Activated naive CD4-positive, alpha-beta T cell treated with anti-CD3 and anti-CD28 coated beads, Interleukin-2, amount 50 U/mL, for 24 hours (primary cell): ENCODE measurements at regions not wholly inside any gene's neighbourhood (a gene's known extent, or its start where the extent isn't known, plus 50 kb on each side); places are given as distances from the start of the nearest gene placed in this dataset.

Experiments used
- H3K27ac Mint-ChIP-seq: one replicate; pipeline ENCODE4 v1.8.0; 2021; ENCODE audit warnings: mild to moderate bottlenecking, mixed read lengths
- H3K27me3 Mint-ChIP-seq: one replicate; pipeline ENCODE4 v1.8.0; 2021; ENCODE audit warnings: mixed read lengths
- H3K36me3 Mint-ChIP-seq: one replicate; pipeline ENCODE4 v1.8.0; 2021; ENCODE audit warnings: mixed read lengths
- H3K4me1 Mint-ChIP-seq: one replicate; pipeline ENCODE4 v1.8.0; 2021; ENCODE audit warnings: mixed read lengths
- H3K4me3 Mint-ChIP-seq: one replicate; pipeline ENCODE4 v1.8.0; 2021; ENCODE audit warnings: mild to moderate bottlenecking, mixed read lengths
- H3K9me3 Mint-ChIP-seq: one replicate; pipeline ENCODE4 v1.8.0; 2021; ENCODE audit warnings: mixed read lengths

DNA sequence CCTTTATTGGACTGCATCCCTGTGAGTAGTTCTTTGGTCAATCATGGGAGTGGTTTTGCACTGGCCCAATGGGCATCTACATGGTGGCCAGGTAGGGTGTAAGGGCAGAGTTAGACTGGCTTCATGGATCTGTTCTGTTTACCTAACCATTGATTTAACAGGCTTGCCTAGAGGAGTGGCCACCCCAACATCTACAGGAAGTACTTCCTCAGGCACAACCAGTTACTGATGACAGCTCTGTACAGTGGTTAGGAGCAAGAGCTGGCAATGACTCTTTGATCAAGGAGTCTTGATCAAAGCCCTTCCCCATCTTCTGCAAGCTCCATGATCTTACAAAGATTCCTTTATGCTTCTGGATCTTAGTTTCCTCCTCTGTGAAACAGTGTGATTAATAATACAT lies 140.9 kb upstream of the CYP1B1 start:
- no peaks in the 10 kb centered on the region for H3K9me3 Mint-ChIP-seq
- H3K27me3 Mint-ChIP-seq, result peaks cover 7% of the 10 kb centered on the region
- H3K4me1 Mint-ChIP-seq, result peaks cover 13% of the 10 kb centered on the region
- H3K36me3 Mint-ChIP-seq, result peaks cover 1% of the 10 kb centered on the region
- H3K27ac Mint-ChIP-seq, result no peak overlapping the region
- H3K4me3 Mint-ChIP-seq, result no peak overlapping the region

- no peak overlapping the region for H3K27ac Mint-ChIP-seq
- no peaks in the 10 kb centered on the region for H3K9me3 Mint-ChIP-seq
- peaks cover 1% of the 10 kb centered on the region for H3K36me3 Mint-ChIP-seq
- H3K27me3 Mint-ChIP-seq, result peaks cover 7% of the 10 kb centered on the region
- H3K4me1 Mint-ChIP-seq, result peaks cover 13% of the 10 kb centered on the region
- H3K4me3 Mint-ChIP-seq, result no peak overlapping the region
These were observed 140.0 kb upstream of the CYP1B1 start for GRCh38 chr2:38215993-38216392.

GRCh38 chr2:38215522-38215921 lies 139.6 kb upstream of the CYP1B1 start:
- H3K4me1 Mint-ChIP-seq, result peaks cover 13% of the 10 kb centered on the region
- H3K27ac Mint-ChIP-seq, result no peak overlapping the region
- H3K36me3 Mint-ChIP-seq, result peaks cover 1% of the 10 kb centered on the region

GRCh38 chr2:38214209-38214717 lies 138.3 kb upstream of the CYP1B1 start:
- Mint-ChIP-seq H3K4me3 (no peak overlapping the region), H3K9me3 (no peaks in the 10 kb centered on the region), H3K27me3 (peaks cover 7% of the 10 kb centered on the region), H3K4me1 (peaks cover 13% of the 10 kb centered on the region), H3K27ac (no peak overlapping the region), H3K36me3 (peaks cover 1% of the 10 kb centered on the region)

More at GRCh38 chr2:38215522-38215921, 139.6 kb upstream of the CYP1B1 start:
- Mint-ChIP-seq H3K9me3 (no peaks in the 10 kb centered on the region), H3K27me3 (peaks cover 7% of the 10 kb centered on the region), H3K4me3 (no peak overlapping the region)

GRCh38 chr2:38213619-38214167 lies 137.7 kb upstream of the CYP1B1 start:
- H3K27me3 Mint-ChIP-seq, result peaks cover 5% of the 10 kb centered on the region
- no peak overlapping the region for H3K27ac Mint-ChIP-seq
- H3K4me1 Mint-ChIP-seq, result peaks cover 13% of the 10 kb centered on the region
- no peaks in the 10 kb centered on the region for H3K9me3 Mint-ChIP-seq
- no peaks in the 10 kb centered on the region for H3K36me3 Mint-ChIP-seq
- H3K4me3 Mint-ChIP-seq, result no peak overlapping the region

- Mint-ChIP-seq H3K4me1 (peaks cover 13% of the 10 kb centered on the region), H3K36me3 (no peaks in the 10 kb centered on the region), H3K27me3 (peaks cover 1% of the 10 kb centered on the region), H3K9me3 (no peaks in the 10 kb centered on the region), H3K27ac (no peak overlapping the region), H3K4me3 (no peak overlapping the region)
These were observed 136.4 kb upstream of the CYP1B1 start for GRCh38 chr2:38212312-38212711.

DNA sequence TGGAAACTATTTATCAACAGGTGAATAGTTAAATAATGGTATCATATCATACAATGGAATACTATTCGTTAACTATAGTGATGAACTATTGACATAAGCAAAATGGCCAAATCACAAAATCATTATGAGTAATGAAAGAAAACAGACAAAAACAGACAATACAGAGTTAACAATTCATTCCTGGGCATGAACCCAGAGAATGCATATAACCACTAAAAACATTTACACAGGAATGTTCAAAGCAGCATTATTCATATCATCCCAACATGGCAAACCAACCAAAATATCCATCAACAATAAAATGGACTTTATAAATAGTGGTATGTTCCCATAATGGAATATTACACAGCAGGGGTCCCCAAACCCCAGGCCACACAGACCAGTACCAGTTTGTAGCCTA lies 131.2 kb upstream of the CYP1B1 start:
- H3K9me3 Mint-ChIP-seq, result no peaks in the 10 kb centered on the region
- no peaks in the 10 kb centered on the region for H3K4me1 Mint-ChIP-seq
- H3K27me3 Mint-ChIP-seq, result peaks cover 8% of the 10 kb centered on the region
- no peak overlapping the region for H3K27ac Mint-ChIP-seq
- H3K4me3 Mint-ChIP-seq, result no peak overlapping the region
- no peaks in the 10 kb centered on the region for H3K36me3 Mint-ChIP-seq

- no peaks in the 10 kb centered on the region for H3K36me3 Mint-ChIP-seq
- H3K27ac Mint-ChIP-seq, result no peak overlapping the region
- H3K4me1 Mint-ChIP-seq, result no peaks in the 10 kb centered on the region
- H3K4me3 Mint-ChIP-seq, result no peak overlapping the region
- no peaks in the 10 kb centered on the region for H3K9me3 Mint-ChIP-seq
- peaks cover 14% of the 10 kb centered on the region for H3K27me3 Mint-ChIP-seq
These were observed 127.5 kb upstream of the CYP1B1 start for GRCh38 chr2:38203446-38203810.

DNA sequence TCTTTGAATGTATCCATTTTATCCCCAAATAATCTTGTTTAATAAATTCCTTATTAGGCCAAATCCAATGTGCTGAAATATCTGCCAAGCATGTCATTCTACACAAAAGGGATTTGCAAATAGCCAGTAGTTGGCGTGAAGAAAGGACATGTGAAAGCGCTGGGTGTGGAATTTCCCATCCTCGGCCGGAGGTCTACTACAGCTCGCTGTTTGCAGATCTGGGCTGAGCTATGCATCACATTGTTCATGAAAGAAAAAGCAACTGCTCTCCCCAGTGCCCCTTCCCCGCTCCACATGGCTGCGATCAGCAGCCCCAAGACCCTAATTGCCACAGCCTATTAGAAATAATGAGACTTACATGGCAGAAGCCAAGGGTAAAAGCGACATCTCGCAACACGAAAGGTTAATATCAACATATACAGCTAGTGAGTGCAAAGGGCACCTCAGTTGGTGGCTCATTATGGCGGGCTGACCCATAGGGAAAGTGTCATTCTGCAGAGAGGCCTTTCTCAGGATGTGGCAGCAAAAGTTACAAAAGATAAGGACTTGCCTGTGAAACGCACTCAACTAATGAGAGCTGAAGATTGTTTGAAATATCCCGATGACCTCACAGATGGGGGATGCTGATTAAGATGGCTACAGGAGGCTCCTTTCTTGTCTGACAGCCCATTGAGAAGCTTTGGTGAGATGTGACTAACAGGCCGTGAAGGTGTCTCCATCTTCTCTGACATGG lies 126.9 kb upstream of the CYP1B1 start:
- Mint-ChIP-seq H3K9me3 (no peaks in the 10 kb centered on the region), H3K4me3 (no peak overlapping the region), H3K36me3 (no peaks in the 10 kb centered on the region), H3K4me1 (no peaks in the 10 kb centered on the region), H3K27ac (no peak overlapping the region), H3K27me3 (peaks cover 14% of the 10 kb centered on the region)

DNA sequence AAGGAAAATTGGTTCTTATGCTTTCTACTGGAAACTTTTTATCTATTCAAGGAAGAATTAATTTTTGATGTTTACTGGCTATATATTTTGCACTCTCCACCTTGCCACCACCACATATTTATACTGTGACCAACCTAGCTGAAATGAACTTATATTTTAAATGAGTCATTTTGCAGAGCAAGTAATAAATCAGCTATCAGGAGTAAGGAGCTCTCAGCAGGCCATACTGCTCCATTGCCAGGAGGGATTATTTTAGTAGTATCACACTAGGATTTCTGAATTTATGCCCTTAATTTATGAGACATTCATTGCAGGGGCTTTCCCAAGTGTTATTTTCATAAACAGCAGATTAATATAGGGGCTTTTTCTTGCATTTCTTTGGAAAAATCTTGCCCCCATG lies 125.8 kb upstream of the CYP1B1 start:
- Mint-ChIP-seq H3K27ac (no peak overlapping the region), H3K4me3 (no peak overlapping the region), H3K36me3 (no peaks in the 10 kb centered on the region), H3K4me1 (no peaks in the 10 kb centered on the region), H3K9me3 (no peaks in the 10 kb centered on the region), H3K27me3 (peaks cover 11% of the 10 kb centered on the region)

GRCh38 chr2:38200598-38200997 lies 124.6 kb upstream of the CYP1B1 start:
- H3K4me3 Mint-ChIP-seq, result no peak overlapping the region
- no peak overlapping the region for H3K27ac Mint-ChIP-seq
- H3K9me3 Mint-ChIP-seq, result no peaks in the 10 kb centered on the region
- no peaks in the 10 kb centered on the region for H3K4me1 Mint-ChIP-seq
- peaks cover 9% of the 10 kb centered on the region for H3K27me3 Mint-ChIP-seq
- no peaks in the 10 kb centered on the region for H3K36me3 Mint-ChIP-seq

- Mint-ChIP-seq H3K4me1 (no peaks in the 10 kb centered on the region), H3K27me3 (peaks cover 9% of the 10 kb centered on the region), H3K4me3 (no peak overlapping the region), H3K9me3 (no peaks in the 10 kb centered on the region), H3K27ac (no peak overlapping the region), H3K36me3 (no peaks in the 10 kb centered on the region)
These were observed 123.2 kb upstream of the CYP1B1 start for GRCh38 chr2:38199127-38199526.

- H3K36me3 Mint-ChIP-seq, result no peaks in the 10 kb centered on the region
- H3K9me3 Mint-ChIP-seq, result no peaks in the 10 kb centered on the region
- H3K4me3 Mint-ChIP-seq, result no peak overlapping the region
- no peak overlapping the region for H3K27ac Mint-ChIP-seq
- H3K4me1 Mint-ChIP-seq, result peaks cover 10% of the 10 kb centered on the region
- H3K27me3 Mint-ChIP-seq, result no peaks in the 10 kb centered on the region
These were observed 118.8 kb upstream of the CYP1B1 start for GRCh38 chr2:38194751-38195150.

DNA sequence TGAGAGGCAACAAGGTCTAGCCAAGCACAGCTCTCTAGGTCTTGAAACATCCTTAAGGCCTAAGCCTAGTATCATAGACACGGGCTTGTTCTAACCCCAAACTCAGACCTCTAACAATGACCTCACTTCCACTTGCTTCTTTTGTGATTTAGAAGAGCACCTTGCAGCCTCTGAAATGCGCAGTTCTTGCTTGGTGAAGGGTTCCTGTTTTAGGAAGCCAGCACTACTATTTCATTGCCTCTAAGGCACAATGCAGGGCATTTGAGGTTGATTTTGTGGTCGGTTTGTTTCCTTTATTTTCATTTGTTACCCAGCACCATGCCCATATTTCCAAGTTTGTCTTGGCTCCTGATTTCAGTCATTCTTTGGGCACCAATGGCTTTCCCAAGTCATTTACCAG lies 117.0 kb upstream of the CYP1B1 start:
- Mint-ChIP-seq H3K4me3 (no peak overlapping the region), H3K36me3 (no peaks in the 10 kb centered on the region), H3K9me3 (no peaks in the 10 kb centered on the region), H3K27ac (no peak overlapping the region), H3K27me3 (no peaks in the 10 kb centered on the region), H3K4me1 (peaks cover 10% of the 10 kb centered on the region)

- Mint-ChIP-seq H3K27me3 (no peaks in the 10 kb centered on the region), H3K36me3 (no peaks in the 10 kb centered on the region), H3K4me3 (no peak overlapping the region), H3K4me1 (peaks cover 10% of the 10 kb centered on the region), H3K9me3 (no peaks in the 10 kb centered on the region), H3K27ac (no peak overlapping the region)
These were observed 116.1 kb upstream of the CYP1B1 start for GRCh38 chr2:38192046-38192445.

GRCh38 chr2:38191516-38191915 lies 115.6 kb upstream of the CYP1B1 start:
- Mint-ChIP-seq H3K4me1 (peaks cover 10% of the 10 kb centered on the region), H3K4me3 (no peak overlapping the region), H3K9me3 (no peaks in the 10 kb centered on the region), H3K27me3 (no peaks in the 10 kb centered on the region), H3K27ac (no peak overlapping the region), H3K36me3 (no peaks in the 10 kb centered on the region)
